IPS-18c (cell line): ENCODE measurements at regions not wholly inside any gene's neighbourhood (a gene's known extent, or its start where the extent isn't known, plus 50 kb on each side); places are given as distances from the start of the nearest gene placed in this dataset.
"Not testable (repeated sequence)": the region's sequence is repeated elsewhere in the genome, so short reads cannot be mapped to it uniquely, and the experiment has no call there.

ENCODE experiments used
- H3K4me3 ChIP-seq: 2 replicates; pipeline ENCODE4 v1.7.0; 2013; ENCODE audit warnings: low read depth, mild to moderate bottlenecking, low read length, moderate library complexity; ENCODE audit not compliant: insufficient read depth
- H3K9me3 ChIP-seq: one replicate; pipeline ENCODE4 v1.6.1; 2013; ENCODE audit warnings: mild to moderate bottlenecking, low read length, moderate library complexity; ENCODE audit not compliant: control insufficient read depth, insufficient read depth

- H3K9me3 ChIP-seq, result peaks cover 3% of the 10 kb centered on the region
These were observed 64.4 kb upstream of the TEX13D start for GRCh38 chrX:124268099-124268498.

GRCh38 chrX:124269881-124270280 is 62.6 kb upstream of the TEX13D start:
- peaks cover 3% of the 10 kb centered on the region for H3K9me3 ChIP-seq
- no peak overlapping the region for H3K4me3 ChIP-seq

More at GRCh38 chrX:124268099-124268498, 64.4 kb upstream of the TEX13D start:
- H3K4me3 ChIP-seq, result no peak overlapping the region

GRCh38 chrX:124271599-124271998 is 60.9 kb upstream of the TEX13D start:
- not testable (repeated sequence) for H3K9me3 ChIP-seq, H3K4me3 ChIP-seq

- H3K9me3 ChIP-seq, result no peaks in the 10 kb centered on the region
- H3K4me3 ChIP-seq, result no peak overlapping the region
These were observed 60.0 kb upstream of the TEX13D start for GRCh38 chrX:124272370-124272982.

GRCh38 chrX:124274438-124275181 is 57.9 kb upstream of the TEX13D start:
- Histone ChIP-seq H3K9me3 (no peaks in the 10 kb centered on the region), H3K4me3 (no peak overlapping the region)

- H3K4me3 ChIP-seq, result no peak overlapping the region
- H3K9me3 ChIP-seq, result no peaks in the 10 kb centered on the region
These were observed 57.1 kb upstream of the TEX13D start for GRCh38 chrX:124275182-124275894.

- peaks cover 3% of the 10 kb centered on the region for H3K9me3 ChIP-seq
- no peak overlapping the region for H3K4me3 ChIP-seq
These were observed 52.1 kb upstream of the TEX13D start for GRCh38 chrX:124280294-124280902.

GRCh38 chrX:124282580-124282979 is 49.9 kb upstream of the TEX13D start:
- H3K9me3 ChIP-seq, result peaks cover 3% of the 10 kb centered on the region
- no peak overlapping the region for H3K4me3 ChIP-seq
